ENCODE measurements at regions not wholly inside any gene's neighbourhood (a gene's known extent, or its start where the extent isn't known, plus 50 kb on each side); places are given as distances from the start of the nearest gene placed in this dataset.

DNA sequence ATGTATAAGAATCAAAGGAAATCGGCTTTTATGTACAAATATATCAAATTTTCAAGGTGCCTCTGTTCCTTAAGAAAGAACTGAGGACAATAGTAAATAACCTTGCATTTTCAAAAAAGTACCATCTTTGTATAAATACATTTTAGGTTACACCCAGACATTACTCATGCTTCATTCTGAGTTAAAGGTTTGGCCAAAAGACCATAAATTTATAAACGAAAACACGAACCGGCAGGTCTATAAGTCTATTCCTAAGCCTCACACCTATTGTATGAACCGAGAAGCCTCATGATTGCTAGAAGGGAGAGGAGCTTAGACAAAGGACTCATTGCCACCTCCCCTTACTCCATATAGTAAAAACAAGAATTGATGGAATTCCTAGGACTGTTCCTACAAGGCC is 94.6 kb upstream of the PSMD7 start:
- TF ChIP-seq, protein P1, sequence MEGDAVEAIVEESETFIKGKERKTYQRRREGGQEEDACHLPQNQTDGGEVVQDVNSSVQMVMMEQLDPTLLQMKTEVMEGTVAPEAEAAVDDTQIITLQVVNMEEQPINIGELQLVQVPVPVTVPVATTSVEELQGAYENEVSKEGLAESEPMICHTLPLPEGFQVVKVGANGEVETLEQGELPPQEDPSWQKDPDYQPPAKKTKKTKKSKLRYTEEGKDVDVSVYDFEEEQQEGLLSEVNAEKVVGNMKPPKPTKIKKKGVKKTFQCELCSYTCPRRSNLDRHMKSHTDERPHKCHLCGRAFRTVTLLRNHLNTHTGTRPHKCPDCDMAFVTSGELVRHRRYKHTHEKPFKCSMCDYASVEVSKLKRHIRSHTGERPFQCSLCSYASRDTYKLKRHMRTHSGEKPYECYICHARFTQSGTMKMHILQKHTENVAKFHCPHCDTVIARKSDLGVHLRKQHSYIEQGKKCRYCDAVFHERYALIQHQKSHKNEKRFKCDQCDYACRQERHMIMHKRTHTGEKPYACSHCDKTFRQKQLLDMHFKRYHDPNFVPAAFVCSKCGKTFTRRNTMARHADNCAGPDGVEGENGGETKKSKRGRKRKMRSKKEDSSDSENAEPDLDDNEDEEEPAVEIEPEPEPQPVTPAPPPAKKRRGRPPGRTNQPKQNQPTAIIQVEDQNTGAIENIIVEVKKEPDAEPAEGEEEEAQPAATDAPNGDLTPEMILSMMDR (IDR thresholded peaks at IDR 0.05; ENCODE audit: low read depth, low read length): no peak
- no peak for TF ChIP-seq EZH2phosphoT487 (IDR thresholded peaks at IDR 0.05; ENCODE audit: low read depth)
